K562 (cell line): ENCODE measurements at regions not wholly inside any gene's neighbourhood (a gene's known extent, or its start where the extent isn't known, plus 50 kb on each side); places are given as distances from the start of the nearest gene placed in this dataset.

Experiments
- FOXA1 ChIP-seq: fragments of 450-650 bp; IDR thresholded peaks from 2 replicates; pipeline ENCODE4 v1.6.1; 2016; ENCODE audit warnings: mild to moderate bottlenecking, borderline replicate concordance
- SPI1 ChIP-seq: IDR thresholded peaks from 2 replicates; pipeline ENCODE4 v1.6.1; 2011; ENCODE audit warnings: low read depth, low read length, control low read depth, borderline replicate concordance
- ZBTB7A ChIP-seq: IDR thresholded peaks from 2 replicates; pipeline ENCODE4 v1.6.1; 2011; ENCODE audit warnings: low read depth, mild to moderate bottlenecking, low read length, moderate library complexity, borderline replicate concordance; ENCODE audit not compliant: control insufficient read depth

DNA sequence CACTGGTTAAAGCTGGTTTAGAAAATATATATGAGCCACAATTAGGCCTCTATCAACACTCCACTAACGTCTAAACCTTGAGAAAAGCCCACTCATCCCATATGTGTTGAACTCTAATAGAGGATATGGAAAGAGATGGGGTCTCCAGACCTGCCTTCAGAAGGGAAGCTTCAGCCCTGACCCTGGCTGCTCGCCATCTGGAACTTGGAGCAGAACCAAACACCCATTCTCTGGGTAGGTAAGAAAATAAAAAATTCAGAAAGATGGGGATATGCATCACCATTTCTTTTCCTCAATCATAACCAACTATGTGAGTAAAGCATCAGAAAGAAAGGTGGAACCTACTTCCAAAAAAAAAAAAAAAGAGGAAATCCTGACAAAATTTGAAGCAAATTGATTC is 666.2 kb downstream of the PTPRC start:
- TF ChIP-seq FOXA1 = no peak
- no peak for TF ChIP-seq ZBTB7A
- no peak for TF ChIP-seq SPI1
